NT2/D1 (cell line): ENCODE measurements at regions not wholly inside any gene's neighbourhood (a gene's known extent, or its start where the extent isn't known, plus 50 kb on each side); places are given as distances from the start of the nearest gene placed in this dataset.

Experiments
- DNase-seq: peaks from one replicate; pipeline ENCODE4 v3.0.0-alpha.2; 2011; ENCODE audit warnings: low read depth, low spot score
- H3K27me3 ChIP-seq: 2 replicates; pipeline ENCODE4 v1.6.0; 2011; ENCODE audit warnings: mild to moderate bottlenecking; ENCODE audit not compliant: insufficient read length, insufficient read depth
- H3K36me3 ChIP-seq: 2 replicates; pipeline ENCODE4 v1.6.1; 2011; ENCODE audit warnings: mild to moderate bottlenecking, low read length, mixed read lengths; ENCODE audit not compliant: insufficient read depth, insufficient read length
- H3K4me1 ChIP-seq: 2 replicates; pipeline ENCODE4 v1.5.1; 2011; ENCODE audit not compliant: insufficient read depth, insufficient read length
- H3K4me3 ChIP-seq: 2 replicates; pipeline ENCODE4 v1.5.1; 2011; ENCODE audit warnings: low read depth; ENCODE audit not compliant: insufficient read length
- H3K9ac ChIP-seq: 2 replicates; pipeline ENCODE4 v1.6.0; 2011; ENCODE audit warnings: low read depth; ENCODE audit not compliant: insufficient read length
- H3K9me3 ChIP-seq: 2 replicates; pipeline ENCODE4 v1.5.1; 2011; ENCODE audit warnings: mild to moderate bottlenecking, low read length; ENCODE audit not compliant: insufficient read depth
- SUZ12 ChIP-seq: IDR thresholded peaks from 2 replicates; pipeline ENCODE4 v1.6.1; 2011; ENCODE audit not compliant: insufficient read length, insufficient read depth; ENCODE audit errors: extremely low read depth
- YY1 ChIP-seq: IDR thresholded peaks from 2 replicates; pipeline ENCODE4 v1.6.1; 2011; ENCODE audit not compliant: insufficient read length, insufficient read depth
- ZNF274 ChIP-seq: IDR thresholded peaks from 2 replicates; pipeline ENCODE4 v1.6.1; 2011; ENCODE audit warnings: mild to moderate bottlenecking, low read depth, low read length

GRCh38 chr6:1015825-1016224 is 296.1 kb upstream of the FOXQ1 start:
- no peaks in the 10 kb centered on the region for H3K4me1 ChIP-seq
- TF ChIP-seq YY1 (no peak), SUZ12 (no peak), ZNF274 (no peak)
- no peak overlapping the region for H3K4me3 ChIP-seq
- no peaks in the 10 kb centered on the region for H3K36me3 ChIP-seq
- 0 out of 2 replicates have a peak, but pooled peaks cover 3% of the 10 kb centered on the region for H3K9me3 ChIP-seq
- H3K9ac ChIP-seq = no peak overlapping the region
- H3K27me3 ChIP-seq = no peaks in the 10 kb centered on the region
- DNase-seq = no peak

DNA sequence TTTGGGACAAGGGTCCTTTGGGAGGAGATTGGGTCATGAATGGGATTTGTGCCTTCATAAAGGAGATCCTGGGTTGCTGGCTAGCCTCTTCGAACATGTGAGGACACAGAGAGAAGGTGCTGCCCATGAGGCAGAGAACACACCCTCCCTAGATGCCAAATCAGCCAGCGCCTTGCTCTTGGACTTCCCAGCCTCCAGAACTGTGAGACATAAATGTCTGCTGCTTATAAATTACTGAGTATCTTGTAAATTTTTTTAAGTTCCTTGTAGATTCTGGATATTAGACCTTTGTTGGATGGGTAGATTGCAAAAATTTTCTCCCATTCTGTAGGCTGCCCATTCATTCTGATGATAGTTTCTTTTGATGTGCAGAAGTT is 297.5 kb upstream of the FOXQ1 start:
- H3K4me1 ChIP-seq = no peaks in the 10 kb centered on the region
- no peaks in the 10 kb centered on the region for H3K36me3 ChIP-seq
- H3K4me3 ChIP-seq = no peak overlapping the region
- 0 out of 2 replicates have a peak, but pooled peaks cover 3% of the 10 kb centered on the region for H3K9me3 ChIP-seq
- no peaks in the 10 kb centered on the region for H3K27me3 ChIP-seq
- no peak overlapping the region for H3K9ac ChIP-seq
- DNase-seq = no peak
- TF ChIP-seq YY1 = no peak
- no peak for TF ChIP-seq SUZ12
- TF ChIP-seq ZNF274 = no peak

DNA sequence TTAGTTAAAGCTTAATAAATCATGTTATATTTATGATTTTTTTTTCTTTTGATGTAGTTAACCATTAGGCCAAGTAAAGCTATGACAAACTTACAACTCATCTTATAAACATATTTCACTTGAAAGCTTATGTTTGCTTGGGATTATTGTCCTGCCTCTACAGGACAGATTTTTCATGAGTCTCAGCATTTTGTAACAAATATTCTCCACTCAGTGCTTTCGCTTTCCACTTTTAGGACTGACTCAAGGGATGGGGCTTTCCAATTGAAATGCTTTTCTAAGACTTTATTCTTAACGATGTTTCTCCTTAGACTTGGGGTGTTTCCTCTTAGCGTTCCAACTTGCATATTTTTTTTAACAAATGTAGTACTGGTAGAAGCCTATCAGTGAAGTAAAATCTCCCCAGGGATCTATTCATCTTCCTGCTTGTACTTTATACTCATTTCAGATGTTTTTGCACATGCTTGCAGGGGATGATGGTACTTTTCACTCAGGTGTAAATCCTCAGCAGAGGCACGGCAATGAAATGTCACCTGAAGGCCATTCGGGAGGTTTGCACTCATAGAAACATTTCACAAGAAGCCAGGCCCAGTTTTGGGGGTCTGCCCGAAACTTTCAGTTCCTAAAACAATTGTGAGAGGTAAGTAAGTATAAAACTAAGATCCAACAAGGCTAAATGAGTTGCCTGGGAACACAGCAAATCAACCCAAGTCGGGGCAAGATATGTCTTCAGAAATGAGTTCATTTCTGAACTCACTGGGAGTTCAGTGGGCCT is 298.1 kb upstream of the FOXQ1 start:
- H3K36me3 ChIP-seq = no peaks in the 10 kb centered on the region
- 0 out of 2 replicates have a peak, but pooled peaks cover 3% of the 10 kb centered on the region for H3K9me3 ChIP-seq
- no peaks in the 10 kb centered on the region for H3K27me3 ChIP-seq
- no peak overlapping the region for H3K4me3 ChIP-seq
- H3K9ac ChIP-seq = no peak overlapping the region
- TF ChIP-seq SUZ12 (no peak), YY1 (no peak), ZNF274 (no peak)
- no peak for DNase-seq
- H3K4me1 ChIP-seq = no peaks in the 10 kb centered on the region

- Histone ChIP-seq H3K9me3 (0 out of 2 replicates have a peak, but pooled peaks cover 1% of the 10 kb centered on the region), H3K36me3 (no peaks in the 10 kb centered on the region), H3K4me1 (no peaks in the 10 kb centered on the region), H3K9ac (no peak overlapping the region), H3K27me3 (no peaks in the 10 kb centered on the region), H3K4me3 (no peak overlapping the region)
- DNase-seq = no peak
- TF ChIP-seq YY1 (no peak), ZNF274 (no peak)
Observed at GRCh38 chr6:1009103-1009502, 302.8 kb upstream of the FOXQ1 start.

DNA sequence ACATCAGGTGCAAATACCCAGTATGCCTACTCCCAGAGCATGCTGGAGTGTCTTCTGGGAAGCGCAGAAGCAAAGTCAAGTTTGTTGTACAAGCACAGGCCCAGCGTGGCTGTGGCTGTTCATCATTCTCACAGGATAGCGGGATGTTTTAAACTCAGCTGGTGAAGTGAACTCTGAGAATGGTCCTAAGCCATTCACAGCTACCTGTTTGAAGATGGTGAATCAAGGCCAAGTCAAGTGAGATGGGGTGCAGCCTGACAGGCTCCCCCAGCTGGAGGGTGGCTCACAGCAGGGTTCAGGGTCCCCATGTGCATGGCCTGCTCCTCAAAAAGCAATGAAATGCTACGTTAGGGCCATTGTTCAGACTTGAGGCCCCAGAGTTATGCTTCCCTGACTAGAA is 304.7 kb upstream of the FOXQ1 start:
- Histone ChIP-seq H3K4me3 (no peak overlapping the region), H3K36me3 (no peaks in the 10 kb centered on the region), H3K27me3 (no peaks in the 10 kb centered on the region), H3K4me1 (no peaks in the 10 kb centered on the region), H3K9ac (no peak overlapping the region), H3K9me3 (no peaks in the 10 kb centered on the region)
- no peak for TF ChIP-seq SUZ12
- TF ChIP-seq ZNF274 = no peak
- no peak for TF ChIP-seq YY1
- no peak for DNase-seq

GRCh38 chr6:1004885-1005630 is 306.8 kb upstream of the FOXQ1 start:
- TF ChIP-seq SUZ12 = no peak
- no peak for TF ChIP-seq YY1
- no peak for TF ChIP-seq ZNF274
- Histone ChIP-seq H3K4me1 (no peaks in the 10 kb centered on the region), H3K9me3 (no peaks in the 10 kb centered on the region), H3K27me3 (no peaks in the 10 kb centered on the region), H3K4me3 (no peak overlapping the region), H3K9ac (no peak overlapping the region), H3K36me3 (no peaks in the 10 kb centered on the region)
- no peak for DNase-seq
